Smooth muscle cell (in vitro differentiated cells): ENCODE measurements at regions not wholly inside any gene's neighbourhood (a gene's known extent, or its start where the extent isn't known, plus 50 kb on each side); places are given as distances from the start of the nearest gene placed in this dataset.

ENCODE experiments used
- DNase-seq: peaks from one replicate; lab custom pipeline; 2025; ENCODE audit not compliant: unreplicated experiment; lab: John Stamatoyannopoulos, UW
- H2AFZ ChIP-seq: fragments of 200-600 bp; sonication (generic); 2 replicates; pipeline ENCODE4 v1.6.0; 2016; ENCODE audit warnings: antibody characterized with exemption, low read depth, mild to moderate bottlenecking
- H3F3A ChIP-seq: fragments of 200-600 bp; sonication (generic); 2 replicates; pipeline ENCODE4 v1.6.0; 2017; ENCODE audit warnings: antibody characterized with exemption, low read depth
- H3K27ac ChIP-seq: fragments of 200-600 bp; sonication (generic); 2 replicates; pipeline ENCODE4 v1.5.1; 2016; ENCODE audit warnings: low read depth, mild to moderate bottlenecking
- H3K27me3 ChIP-seq: fragments of 200-600 bp; sonication (generic); 2 replicates; pipeline ENCODE4 v1.6.1; 2016; ENCODE audit warnings: low read depth, mild to moderate bottlenecking
- H3K36me3 ChIP-seq: fragments of 200-600 bp; sonication (generic); 2 replicates; pipeline ENCODE4 v1.5.1; 2016; ENCODE audit warnings: low read depth
- H3K4me1 ChIP-seq: fragments of 200-600 bp; sonication (generic); 2 replicates; pipeline ENCODE4 v1.5.1; 2016; ENCODE audit warnings: low read depth
- H3K4me2 ChIP-seq: fragments of 200-600 bp; sonication (generic); 2 replicates; pipeline ENCODE4 v1.6.0; 2016; ENCODE audit warnings: mild to moderate bottlenecking
- H3K4me3 ChIP-seq: fragments of 200-600 bp; sonication (generic); 2 replicates; pipeline ENCODE4 v1.5.1; 2016; ENCODE audit warnings: mild to moderate bottlenecking
- H3K79me2 ChIP-seq: fragments of 200-600 bp; sonication (generic); 2 replicates; pipeline ENCODE4 v1.6.0; 2016; ENCODE audit warnings: low read depth, mild to moderate bottlenecking
- H3K9ac ChIP-seq: fragments of 200-600 bp; sonication (generic); 2 replicates; pipeline ENCODE4 v1.6.0; 2016; ENCODE audit warnings: low read depth
- H3K9me3 ChIP-seq: fragments of 200-600 bp; sonication (generic); replicated peaks from 2 replicates; pipeline ENCODE4 v1.5.1; 2016; ENCODE audit warnings: low read depth
- H4K20me1 ChIP-seq: fragments of 200-600 bp; sonication (generic); 2 replicates; pipeline ENCODE4 v1.6.0; 2016; ENCODE audit warnings: low read depth
- WGBS: methylation state at CpG from one replicate; pipeline ENCODE4 v1.1.7; 2016; ENCODE audit warnings: low lambda C conversion rate; 5-methylcytosine and 5-hydroxymethylcytosine counted together
- TF ChIP-seq, protein P1 (sequence below): fragments of 200-600 bp; sonication (generic); IDR thresholded peaks from 2 replicates; pipeline ENCODE4 v1.5.1; 2017; ENCODE audit warnings: borderline replicate concordance, mild to moderate bottlenecking, antibody characterized with exemption; ENCODE audit not compliant: insufficient read depth, poor library complexity, severe bottlenecking

DNA sequence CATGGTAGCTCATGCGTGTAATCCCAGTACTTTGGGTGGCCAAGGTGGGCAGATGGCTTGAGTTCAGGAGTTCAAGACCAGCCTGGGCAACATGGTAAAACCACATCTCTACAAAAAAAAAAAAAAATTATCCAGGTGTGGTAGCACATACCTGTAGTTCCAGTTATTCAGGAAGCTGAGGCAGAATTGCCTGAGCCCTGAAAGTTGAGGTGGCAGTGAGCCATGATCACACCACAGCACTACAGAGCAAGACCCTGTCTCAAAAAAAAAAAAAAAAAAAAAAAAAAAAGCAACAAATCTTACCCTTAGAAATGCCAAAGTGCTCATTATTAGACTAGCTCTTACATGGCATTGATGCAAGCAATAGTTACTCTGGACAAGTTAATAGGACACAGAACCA lies 724.9 kb downstream of the MAT2B start:
- Histone ChIP-seq H3K4me2 (no peak overlapping the region), H3K4me3 (no peak overlapping the region), H3K27me3 (no peaks in the 10 kb centered on the region), H3K4me1 (no peaks in the 10 kb centered on the region), H3F3A (no peaks in the 10 kb centered on the region), H2AFZ (no peak overlapping the region), H3K27ac (no peak overlapping the region), H3K36me3 (no peaks in the 10 kb centered on the region), H3K79me2 (no peaks in the 10 kb centered on the region), H3K9me3 (no peaks in the 10 kb centered on the region), H4K20me1 (no peaks in the 10 kb centered on the region), H3K9ac (no peak overlapping the region)
- no peak for DNase-seq
- WGBS, result 96% methylated on average over 1 of the region's 1 CpG
- TF ChIP-seq, protein P1, sequence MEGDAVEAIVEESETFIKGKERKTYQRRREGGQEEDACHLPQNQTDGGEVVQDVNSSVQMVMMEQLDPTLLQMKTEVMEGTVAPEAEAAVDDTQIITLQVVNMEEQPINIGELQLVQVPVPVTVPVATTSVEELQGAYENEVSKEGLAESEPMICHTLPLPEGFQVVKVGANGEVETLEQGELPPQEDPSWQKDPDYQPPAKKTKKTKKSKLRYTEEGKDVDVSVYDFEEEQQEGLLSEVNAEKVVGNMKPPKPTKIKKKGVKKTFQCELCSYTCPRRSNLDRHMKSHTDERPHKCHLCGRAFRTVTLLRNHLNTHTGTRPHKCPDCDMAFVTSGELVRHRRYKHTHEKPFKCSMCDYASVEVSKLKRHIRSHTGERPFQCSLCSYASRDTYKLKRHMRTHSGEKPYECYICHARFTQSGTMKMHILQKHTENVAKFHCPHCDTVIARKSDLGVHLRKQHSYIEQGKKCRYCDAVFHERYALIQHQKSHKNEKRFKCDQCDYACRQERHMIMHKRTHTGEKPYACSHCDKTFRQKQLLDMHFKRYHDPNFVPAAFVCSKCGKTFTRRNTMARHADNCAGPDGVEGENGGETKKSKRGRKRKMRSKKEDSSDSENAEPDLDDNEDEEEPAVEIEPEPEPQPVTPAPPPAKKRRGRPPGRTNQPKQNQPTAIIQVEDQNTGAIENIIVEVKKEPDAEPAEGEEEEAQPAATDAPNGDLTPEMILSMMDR, result no peak

DNA sequence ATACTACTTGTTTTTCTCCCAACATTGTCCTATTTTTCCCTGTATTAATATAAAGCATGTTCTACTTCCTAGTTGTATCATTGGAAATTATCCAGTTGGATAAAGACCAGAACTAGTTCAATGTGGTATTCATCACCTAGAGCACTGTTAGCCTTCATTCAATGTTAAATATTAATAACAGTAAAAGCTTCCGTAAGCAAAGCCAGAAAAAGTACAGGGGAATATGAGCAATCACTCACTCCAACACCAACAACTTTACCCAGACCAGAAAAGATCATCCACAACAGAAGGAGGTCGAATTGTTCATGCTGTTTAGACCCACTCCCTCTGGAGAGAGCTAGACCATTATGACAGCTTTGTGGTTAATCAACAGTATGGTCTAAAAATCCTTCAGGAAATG lies 728.4 kb downstream of the MAT2B start:
- Histone ChIP-seq H3K36me3 (no peaks in the 10 kb centered on the region), H3K4me3 (no peak overlapping the region), H3K4me2 (no peak overlapping the region), H3K79me2 (no peaks in the 10 kb centered on the region), H2AFZ (no peak overlapping the region), H3K4me1 (no peaks in the 10 kb centered on the region), H3K27ac (no peak overlapping the region), H4K20me1 (no peaks in the 10 kb centered on the region), H3K27me3 (no peaks in the 10 kb centered on the region), H3K9me3 (no peaks in the 10 kb centered on the region), H3K9ac (no peak overlapping the region), H3F3A (no peaks in the 10 kb centered on the region)
- TF ChIP-seq, protein P1, result no peak
- WGBS, result 91% methylated on average over 2 of the region's 2 CpGs
- DNase-seq, result no peak

DNA sequence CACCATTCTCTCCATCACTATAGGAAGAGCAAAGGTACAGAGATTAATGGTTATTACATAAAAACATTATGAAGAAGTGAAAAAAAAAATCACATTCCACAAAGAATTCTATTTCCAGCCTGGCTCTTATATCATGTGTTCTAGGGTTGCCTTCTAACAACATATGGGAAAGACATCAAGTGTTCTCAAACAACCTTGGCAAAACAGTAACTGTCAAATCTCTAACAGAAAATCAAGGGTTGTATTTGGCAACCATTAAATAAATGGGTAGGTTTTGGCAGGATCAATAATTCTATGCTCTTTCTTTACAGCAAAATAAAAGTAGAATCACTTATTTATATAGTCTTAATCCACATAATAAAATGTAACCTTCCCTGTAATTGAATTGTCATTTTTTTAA lies 728.9 kb downstream of the MAT2B start:
- Histone ChIP-seq H3K9ac (no peak overlapping the region), H3K9me3 (no peaks in the 10 kb centered on the region), H3K27me3 (no peaks in the 10 kb centered on the region), H3K27ac (no peak overlapping the region), H3K4me1 (no peaks in the 10 kb centered on the region), H2AFZ (no peak overlapping the region), H3K4me2 (no peak overlapping the region), H3F3A (no peaks in the 10 kb centered on the region), H4K20me1 (no peaks in the 10 kb centered on the region), H3K4me3 (no peak overlapping the region), H3K79me2 (no peaks in the 10 kb centered on the region), H3K36me3 (no peaks in the 10 kb centered on the region)
- no peak for DNase-seq
- TF ChIP-seq, protein P1, result no peak

DNA sequence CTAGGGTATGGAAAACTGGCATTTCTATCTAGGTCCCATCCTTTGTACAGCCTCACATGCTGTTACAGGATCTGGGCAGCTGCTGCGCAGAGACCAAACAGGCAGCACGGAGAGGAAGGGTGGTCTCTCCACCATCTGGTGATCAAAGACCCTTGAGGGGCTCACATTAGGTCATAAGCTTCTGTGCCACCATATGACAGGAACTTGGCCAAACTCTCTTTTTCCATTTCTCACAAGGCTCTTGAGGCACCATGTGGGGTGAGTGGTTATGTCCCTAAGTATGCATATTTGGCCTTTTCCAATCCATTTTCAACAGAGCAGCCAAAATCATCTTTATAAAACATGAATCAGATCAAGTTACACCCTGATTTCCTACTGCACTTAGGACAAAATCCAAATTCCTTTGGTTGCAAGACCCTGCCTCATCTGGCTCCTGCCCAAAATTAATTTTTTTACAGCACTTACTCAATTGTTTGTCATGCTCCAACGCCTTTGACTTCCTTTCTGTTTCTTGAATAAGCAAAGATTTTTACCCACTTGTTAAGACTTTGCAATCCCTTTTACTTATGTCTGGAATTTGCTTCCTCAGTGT lies 730.0 kb downstream of the MAT2B start:
- H3K27ac ChIP-seq, result no peak overlapping the region
- H3F3A ChIP-seq, result no peaks in the 10 kb centered on the region
- no peaks in the 10 kb centered on the region for H3K36me3 ChIP-seq
- peak overlapping the region; percentile 15 for H3K4me2 ChIP-seq
- no peak overlapping the region for H2AFZ ChIP-seq
- no peaks in the 10 kb centered on the region for H4K20me1 ChIP-seq
- TF ChIP-seq, protein P1, result no peak
- H3K9me3 ChIP-seq, result no peaks in the 10 kb centered on the region
- H3K4me3 ChIP-seq, result no peak overlapping the region
- no peak for DNase-seq
- H3K79me2 ChIP-seq, result no peaks in the 10 kb centered on the region
- H3K27me3 ChIP-seq, result no peaks in the 10 kb centered on the region
- H3K4me1 ChIP-seq, result no peaks in the 10 kb centered on the region
- no peak overlapping the region for H3K9ac ChIP-seq
- 75% methylated on average over 3 of the region's 3 CpGs for WGBS
